Activated T-cell treated with anti-CD3 and anti-CD28 coated beads, Interleukin-2, amount 50 U/mL, for 72 hours (primary cell): ENCODE measurements at regions not wholly inside any gene's neighbourhood (a gene's known extent, or its start where the extent isn't known, plus 50 kb on each side); places are given as distances from the start of the nearest gene placed in this dataset.
"Not testable (repeated sequence)": the region's sequence is repeated elsewhere in the genome, so short reads cannot be mapped to it uniquely, and the experiment has no call there.

Source experiments
- ATAC-seq, 2 donors: fragments of 150-1000 bp; cut with Tn5 transposase; replicated peaks in 1 of 2; 2 replicates each; pipeline ENCODE4 v1.10.0; 2021; ENCODE audit warnings: moderate library complexity in 2 of 2, mild to moderate bottlenecking in 1 of 2
- DNase-seq, 2 donors: peaks; one replicate each; pipeline ENCODE4 v3.0.0; 2021 to 2022; ENCODE audit warnings: mixed read lengths in 1 of 2
- H3K27ac Mint-ChIP-seq: one replicate; pipeline ENCODE4 v1.8.0; 2022; ENCODE audit warnings: mild to moderate bottlenecking, moderate library complexity, mixed read lengths
- H3K27me3 Mint-ChIP-seq: one replicate; pipeline ENCODE4 v1.8.0; 2022; ENCODE audit warnings: low read depth, mixed read lengths
- H3K36me3 Mint-ChIP-seq, 2 donors: one replicate each; pipeline ENCODE4 v1.8.0; 2022; ENCODE audit warnings: mixed read lengths in 2 of 2, mild to moderate bottlenecking in 1 of 2; ENCODE audit not compliant: insufficient read depth in 2 of 2
- H3K4me1 Mint-ChIP-seq: one replicate; pipeline ENCODE4 v1.8.0; 2022; ENCODE audit warnings: low read depth, mixed read lengths
- H3K4me3 Mint-ChIP-seq, 2 donors: one replicate each; pipeline ENCODE4 v1.8.0; 2022; ENCODE audit warnings: mild to moderate bottlenecking in 2 of 2, mixed read lengths in 2 of 2, moderate library complexity in 2 of 2
- H3K9me3 Mint-ChIP-seq, 2 donors: one replicate each; pipeline ENCODE4 v1.8.0; 2022; ENCODE audit warnings: mixed read lengths in 2 of 2

GRCh38 chr15:21003459-21003858 is 137.3 kb upstream of the POTEB2 start:
- H3K27ac Mint-ChIP-seq, H3K4me3 Mint-ChIP-seq, H3K36me3 Mint-ChIP-seq, H3K4me1 Mint-ChIP-seq, DNase-seq, ATAC-seq, H3K27me3 Mint-ChIP-seq, H3K9me3 Mint-ChIP-seq: not testable (repeated sequence)

DNA sequence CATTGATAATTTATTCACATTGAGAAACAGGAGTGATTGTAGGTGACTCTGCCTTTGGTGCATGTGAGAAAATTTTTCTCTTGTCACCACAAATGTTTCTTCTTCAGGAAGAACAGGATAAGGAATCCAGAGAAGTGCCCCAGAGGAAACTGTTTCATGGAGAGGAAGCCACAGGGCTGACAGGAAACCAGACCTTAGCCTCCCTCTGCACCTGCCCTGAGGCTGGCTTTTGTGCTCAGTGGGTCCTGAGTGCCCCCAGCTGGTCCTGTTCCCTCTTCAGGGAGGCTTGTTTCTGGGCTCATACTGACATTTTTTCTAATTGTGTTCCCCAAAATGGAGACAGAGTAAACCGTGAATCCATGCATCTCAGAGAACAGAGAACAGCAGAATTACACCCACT is 135.8 kb upstream of the POTEB2 start:
- not testable (repeated sequence) for ATAC-seq, H3K27ac Mint-ChIP-seq, H3K4me3 Mint-ChIP-seq, H3K9me3 Mint-ChIP-seq, H3K4me1 Mint-ChIP-seq, DNase-seq, H3K27me3 Mint-ChIP-seq, H3K36me3 Mint-ChIP-seq

- not testable (repeated sequence) for H3K36me3 Mint-ChIP-seq, ATAC-seq, H3K4me1 Mint-ChIP-seq, H3K4me3 Mint-ChIP-seq, H3K9me3 Mint-ChIP-seq, DNase-seq, H3K27me3 Mint-ChIP-seq, H3K27ac Mint-ChIP-seq
Measured at GRCh38 chr15:20991691-20992090, 125.6 kb upstream of the POTEB2 start.

GRCh38 chr15:20991253-20991652 is 125.1 kb upstream of the POTEB2 start:
- not testable (repeated sequence) for H3K36me3 Mint-ChIP-seq, DNase-seq, H3K4me1 Mint-ChIP-seq, ATAC-seq, H3K4me3 Mint-ChIP-seq, H3K27me3 Mint-ChIP-seq, H3K27ac Mint-ChIP-seq, H3K9me3 Mint-ChIP-seq

DNA sequence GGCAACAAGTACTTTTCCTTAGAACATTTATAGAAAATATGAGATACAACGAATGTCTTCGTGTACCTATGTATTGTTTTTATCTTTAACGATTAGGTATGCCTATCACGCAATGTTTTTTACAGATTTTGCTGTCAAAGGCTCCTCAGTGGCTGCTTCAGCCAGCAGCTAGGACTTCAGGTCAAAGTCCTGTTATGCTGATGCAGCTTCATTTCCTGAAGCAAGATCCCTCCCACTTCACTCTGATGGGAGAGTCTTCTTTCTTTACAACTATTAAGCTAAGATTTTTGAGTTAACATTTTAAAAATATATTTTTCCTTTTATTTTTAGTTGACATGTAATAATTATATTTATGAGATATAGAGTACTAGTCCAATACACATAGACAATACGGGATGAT is 120.7 kb upstream of the POTEB2 start:
- H3K36me3 Mint-ChIP-seq, H3K4me1 Mint-ChIP-seq, H3K4me3 Mint-ChIP-seq, H3K27me3 Mint-ChIP-seq, H3K9me3 Mint-ChIP-seq, DNase-seq, ATAC-seq, H3K27ac Mint-ChIP-seq: not testable (repeated sequence)

- H3K9me3 Mint-ChIP-seq, DNase-seq, H3K4me3 Mint-ChIP-seq, H3K4me1 Mint-ChIP-seq, H3K27ac Mint-ChIP-seq, H3K36me3 Mint-ChIP-seq, H3K27me3 Mint-ChIP-seq: not testable (repeated sequence)
- peak; percentile 76 to 81 for ATAC-seq
Measured at GRCh38 chr15:20978057-20978456, 111.9 kb upstream of the POTEB2 start.

DNA sequence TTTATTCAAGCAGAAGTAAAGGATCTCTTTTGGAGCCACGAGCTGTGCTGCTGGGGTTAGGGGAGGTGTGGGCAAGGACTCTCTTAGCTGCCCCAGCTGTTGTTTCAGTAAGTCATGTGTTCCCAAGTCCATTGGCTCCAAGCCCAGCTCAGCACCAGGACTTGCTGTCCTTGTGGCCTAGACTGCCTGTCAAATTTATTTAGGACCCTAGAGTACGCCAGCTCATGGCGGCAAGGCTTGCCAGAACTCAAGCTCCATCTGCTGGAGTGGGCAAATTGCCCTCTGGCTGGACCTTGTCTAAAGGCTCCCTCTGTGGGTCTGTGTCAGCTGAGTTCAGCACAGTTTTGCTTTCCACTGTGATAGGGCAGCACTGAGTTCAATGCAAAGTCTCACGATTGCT is 106.6 kb upstream of the POTEB2 start:
- H3K9me3 Mint-ChIP-seq, H3K27me3 Mint-ChIP-seq, H3K4me1 Mint-ChIP-seq, H3K27ac Mint-ChIP-seq, H3K36me3 Mint-ChIP-seq, DNase-seq, H3K4me3 Mint-ChIP-seq, ATAC-seq: not testable (repeated sequence)

GRCh38 chr15:20959299-20959698 is 93.2 kb upstream of the POTEB2 start:
- H3K4me3 Mint-ChIP-seq, H3K9me3 Mint-ChIP-seq, ATAC-seq: not testable (repeated sequence)

GRCh38 chr15:20929322-20929721 is 63.2 kb upstream of the POTEB2 start:
- H3K27me3 Mint-ChIP-seq, H3K4me1 Mint-ChIP-seq, H3K4me3 Mint-ChIP-seq, ATAC-seq, DNase-seq, H3K9me3 Mint-ChIP-seq, H3K36me3 Mint-ChIP-seq, H3K27ac Mint-ChIP-seq: not testable (repeated sequence)

More at GRCh38 chr15:20959299-20959698, 93.2 kb upstream of the POTEB2 start:
- H3K27me3 Mint-ChIP-seq, H3K27ac Mint-ChIP-seq, H3K4me1 Mint-ChIP-seq, DNase-seq, H3K36me3 Mint-ChIP-seq: not testable (repeated sequence)
